ENCODE measurements at regions not wholly inside any gene's neighbourhood (a gene's known extent, or its start where the extent isn't known, plus 50 kb on each side); places are given as distances from the start of the nearest gene placed in this dataset.
A peak's percentile ranks its signal among the peaks of the same experiment; 100 is the strongest.
"Not testable (repeated sequence)": the region's sequence is repeated elsewhere in the genome, so short reads cannot be mapped to it uniquely, and the experiment has no call there.

- no peak overlapping the region for H3K4me3 ChIP-seq (ENCODE audit: low read length in 3 of 3)
- H3K27ac ChIP-seq (ENCODE audit: low read depth, low read length) = no peak overlapping the region
- no peak overlapping the region for H3K9ac ChIP-seq (ENCODE audit: low read depth in 1 of 3, low read length in 3 of 3)
- no peaks in the 10 kb centered on the region for H3K36me3 ChIP-seq (ENCODE audit: control insufficient read depth in 3 of 3, insufficient read depth in 3 of 3, low read length in 3 of 3)
- peaks cover 8 to 11% (median 11%) of the 10 kb centered on the region in 3 donors for H3K4me1 ChIP-seq (ENCODE audit: control insufficient read depth in 3 of 3, insufficient read depth in 3 of 3, low read length in 3 of 3)
- no peaks in the 10 kb centered on the region for H3K9me3 ChIP-seq (ENCODE audit: control insufficient read depth in 3 of 3, low read length in 3 of 3)
- H3K27me3 ChIP-seq (ENCODE audit: control insufficient read depth in 3 of 3, insufficient read depth in 3 of 3, low read length in 3 of 3) = peaks cover 0 to 9% (median 3%) of the 10 kb centered on the region in 3 donors
Measured at GRCh38 chr11:119572481-119573424, 149.8 kb upstream of the THY1 start.

DNA sequence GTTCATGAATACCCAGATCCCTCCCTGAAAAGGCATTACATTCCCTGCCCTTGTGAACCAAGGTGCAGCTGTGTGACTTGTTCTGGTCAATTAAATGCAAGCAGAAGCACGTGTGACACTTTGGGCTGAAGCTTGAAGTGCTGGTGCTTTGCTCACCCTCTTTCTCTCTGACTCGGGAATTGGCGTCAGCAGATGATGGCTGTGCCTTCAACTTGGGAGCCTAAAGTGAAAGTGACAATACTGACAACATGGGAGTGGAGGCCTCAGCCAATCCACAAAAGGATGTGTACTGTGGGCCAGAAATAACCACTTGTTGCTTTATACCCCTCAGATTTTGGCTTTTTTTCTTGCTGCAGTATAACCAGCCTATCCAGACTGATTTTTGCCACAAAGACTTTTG is 148.3 kb upstream of the THY1 start:
- Histone ChIP-seq H3K27ac (ENCODE audit: low read depth, low read length) (no peak overlapping the region), H3K9me3 (ENCODE audit: control insufficient read depth in 3 of 3, low read length in 3 of 3) (no peaks in the 10 kb centered on the region), H3K4me3 (ENCODE audit: low read length in 3 of 3) (no peak overlapping the region), H3K4me1 (ENCODE audit: control insufficient read depth in 3 of 3, insufficient read depth in 3 of 3, low read length in 3 of 3) (peaks cover 10 to 18% (median 15%) of the 10 kb centered on the region in 3 donors), H3K9ac (ENCODE audit: low read depth in 1 of 3, low read length in 3 of 3) (no peak overlapping the region), H3K27me3 (ENCODE audit: control insufficient read depth in 3 of 3, insufficient read depth in 3 of 3, low read length in 3 of 3) (peaks cover 0 to 7% (median 3%) of the 10 kb centered on the region in 3 donors), H3K36me3 (ENCODE audit: control insufficient read depth in 3 of 3, insufficient read depth in 3 of 3, low read length in 3 of 3) (no peaks in the 10 kb centered on the region)

GRCh38 chr11:119567688-119568582 is 145.0 kb upstream of the THY1 start:
- H3K27me3 ChIP-seq (ENCODE audit: control insufficient read depth in 3 of 3, insufficient read depth in 3 of 3, low read length in 3 of 3) = peaks cover 0 to 3% (median 0%) of the 10 kb centered on the region in 3 donors
- peak overlapping the region in 1 of 3 donors; percentile 22 for H3K4me3 ChIP-seq (ENCODE audit: low read length in 3 of 3)
- no peaks in the 10 kb centered on the region for H3K9me3 ChIP-seq (ENCODE audit: control insufficient read depth in 3 of 3, low read length in 3 of 3)
- no peaks in the 10 kb centered on the region for H3K36me3 ChIP-seq (ENCODE audit: control insufficient read depth in 3 of 3, insufficient read depth in 3 of 3, low read length in 3 of 3)
- no peak overlapping the region for H3K27ac ChIP-seq (ENCODE audit: low read depth, low read length)
- no peak overlapping the region for H3K9ac ChIP-seq (ENCODE audit: low read depth in 1 of 3, low read length in 3 of 3)
- H3K4me1 ChIP-seq (ENCODE audit: control insufficient read depth in 3 of 3, insufficient read depth in 3 of 3, low read length in 3 of 3) = peaks cover 10 to 20% (median 15%) of the 10 kb centered on the region in 3 donors

GRCh38 chr11:119566319-119566718 is 143.3 kb upstream of the THY1 start:
- Histone ChIP-seq H3K27me3 (ENCODE audit: control insufficient read depth in 3 of 3, insufficient read depth in 3 of 3, low read length in 3 of 3) (no peaks in the 10 kb centered on the region), H3K4me3 (ENCODE audit: low read length in 3 of 3) (no peak overlapping the region), H3K4me1 (ENCODE audit: control insufficient read depth in 3 of 3, insufficient read depth in 3 of 3, low read length in 3 of 3) (peaks cover 10 to 20% (median 15%) of the 10 kb centered on the region in 3 donors), H3K9ac (ENCODE audit: low read depth in 1 of 3, low read length in 3 of 3) (no peak overlapping the region), H3K27ac (ENCODE audit: low read depth, low read length) (no peak overlapping the region), H3K36me3 (ENCODE audit: control insufficient read depth in 3 of 3, insufficient read depth in 3 of 3, low read length in 3 of 3) (no peaks in the 10 kb centered on the region), H3K9me3 (ENCODE audit: control insufficient read depth in 3 of 3, low read length in 3 of 3) (no peaks in the 10 kb centered on the region)

DNA sequence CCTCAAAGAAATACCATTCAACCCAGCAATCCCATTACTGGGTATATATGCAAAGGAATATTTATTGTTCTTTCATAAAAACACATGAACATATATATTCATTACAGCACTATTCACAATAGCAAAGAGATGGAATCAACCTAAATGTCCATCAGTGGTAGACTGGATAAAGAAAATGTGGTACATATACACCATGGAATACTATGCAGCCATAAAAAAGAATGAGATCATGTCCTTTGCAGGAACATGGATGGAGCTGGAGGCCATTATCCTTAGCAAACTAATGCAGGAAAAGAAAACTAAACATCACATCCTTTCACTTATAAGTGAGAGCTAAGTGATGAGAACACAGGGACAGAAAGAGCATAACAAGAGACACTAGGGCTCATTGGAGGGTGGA is 142.7 kb upstream of the THY1 start:
- H3K4me3 ChIP-seq (ENCODE audit: low read length in 3 of 3); H3K9me3 ChIP-seq (ENCODE audit: control insufficient read depth in 3 of 3, low read length in 3 of 3); H3K36me3 ChIP-seq (ENCODE audit: control insufficient read depth in 3 of 3, insufficient read depth in 3 of 3, low read length in 3 of 3); H3K9ac ChIP-seq (ENCODE audit: low read depth in 1 of 3, low read length in 3 of 3); H3K27me3 ChIP-seq (ENCODE audit: control insufficient read depth in 3 of 3, insufficient read depth in 3 of 3, low read length in 3 of 3); H3K27ac ChIP-seq (ENCODE audit: low read depth, low read length): not testable (repeated sequence)
- peaks cover 10 to 20% (median 15%) of the 10 kb centered on the region in 3 donors for H3K4me1 ChIP-seq (ENCODE audit: control insufficient read depth in 3 of 3, insufficient read depth in 3 of 3, low read length in 3 of 3)

DNA sequence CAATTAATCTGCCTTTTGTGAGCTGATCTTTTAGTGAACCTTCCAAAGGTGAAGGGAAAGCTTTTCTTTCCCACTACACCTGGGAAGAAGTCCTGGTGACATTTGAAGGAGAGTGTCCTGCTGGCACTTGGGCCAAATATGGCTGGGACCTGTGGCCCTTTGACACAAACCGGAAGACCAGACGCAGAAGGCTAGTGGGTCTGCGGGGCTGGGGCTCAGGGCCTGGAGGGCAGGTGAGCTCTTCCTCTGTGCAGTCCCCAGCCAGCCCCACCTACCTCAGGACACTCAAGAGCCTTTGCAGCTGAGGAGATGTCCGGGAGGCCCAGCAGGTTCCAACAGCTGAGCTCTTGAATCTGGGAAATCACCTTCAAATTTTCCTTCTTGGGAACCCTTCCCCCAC is 138.0 kb upstream of the THY1 start:
- H3K9ac ChIP-seq (ENCODE audit: low read depth in 1 of 3, low read length in 3 of 3) = no peak overlapping the region
- no peak overlapping the region for H3K27ac ChIP-seq (ENCODE audit: low read depth, low read length)
- no peak overlapping the region for H3K4me3 ChIP-seq (ENCODE audit: low read length in 3 of 3)
- H3K36me3 ChIP-seq (ENCODE audit: control insufficient read depth in 3 of 3, insufficient read depth in 3 of 3, low read length in 3 of 3) = no peaks in the 10 kb centered on the region
- H3K27me3 ChIP-seq (ENCODE audit: control insufficient read depth in 3 of 3, insufficient read depth in 3 of 3, low read length in 3 of 3) = no peaks in the 10 kb centered on the region
- no peaks in the 10 kb centered on the region for H3K9me3 ChIP-seq (ENCODE audit: control insufficient read depth in 3 of 3, low read length in 3 of 3)
- H3K4me1 ChIP-seq (ENCODE audit: control insufficient read depth in 3 of 3, insufficient read depth in 3 of 3, low read length in 3 of 3) = no peaks in the 10 kb centered on the region

- H3K4me1 ChIP-seq (ENCODE audit: control insufficient read depth in 3 of 3, insufficient read depth in 3 of 3, low read length in 3 of 3) = no peaks in the 10 kb centered on the region
- no peaks in the 10 kb centered on the region for H3K27me3 ChIP-seq (ENCODE audit: control insufficient read depth in 3 of 3, insufficient read depth in 3 of 3, low read length in 3 of 3)
- H3K27ac ChIP-seq (ENCODE audit: low read depth, low read length) = no peak overlapping the region
- no peak overlapping the region for H3K9ac ChIP-seq (ENCODE audit: low read depth in 1 of 3, low read length in 3 of 3)
- no peak overlapping the region for H3K4me3 ChIP-seq (ENCODE audit: low read length in 3 of 3)
- no peaks in the 10 kb centered on the region for H3K36me3 ChIP-seq (ENCODE audit: control insufficient read depth in 3 of 3, insufficient read depth in 3 of 3, low read length in 3 of 3)
- no peaks in the 10 kb centered on the region for H3K9me3 ChIP-seq (ENCODE audit: control insufficient read depth in 3 of 3, low read length in 3 of 3)
Measured at GRCh38 chr11:119560291-119560690, 137.3 kb upstream of the THY1 start.

DNA sequence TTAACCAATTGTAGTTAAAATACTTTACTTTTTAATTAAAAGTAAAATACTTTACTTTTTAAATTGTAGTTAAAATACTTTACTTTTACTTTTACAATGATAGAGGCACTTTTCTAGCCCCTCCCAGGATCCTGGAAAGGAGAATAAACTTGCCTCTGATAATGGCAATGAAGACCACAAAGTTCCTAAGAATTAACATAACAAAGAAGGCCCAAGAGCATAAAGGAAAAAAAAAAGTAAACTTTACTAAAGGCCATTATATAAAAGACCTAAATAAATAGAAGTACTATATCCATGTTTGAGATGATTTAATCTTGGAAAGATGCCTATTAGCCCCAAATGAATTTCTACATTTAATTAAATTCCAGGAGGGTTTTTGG is 129.1 kb upstream of the THY1 start:
- no peak overlapping the region for H3K9ac ChIP-seq (ENCODE audit: low read depth in 1 of 3, low read length in 3 of 3)
- no peak overlapping the region for H3K27ac ChIP-seq (ENCODE audit: low read depth, low read length)
- no peaks in the 10 kb centered on the region for H3K4me1 ChIP-seq (ENCODE audit: control insufficient read depth in 3 of 3, insufficient read depth in 3 of 3, low read length in 3 of 3)
- H3K4me3 ChIP-seq (ENCODE audit: low read length in 3 of 3) = no peak overlapping the region
- H3K27me3 ChIP-seq (ENCODE audit: control insufficient read depth in 3 of 3, insufficient read depth in 3 of 3, low read length in 3 of 3) = no peaks in the 10 kb centered on the region
- no peaks in the 10 kb centered on the region for H3K9me3 ChIP-seq (ENCODE audit: control insufficient read depth in 3 of 3, low read length in 3 of 3)
- no peaks in the 10 kb centered on the region for H3K36me3 ChIP-seq (ENCODE audit: control insufficient read depth in 3 of 3, insufficient read depth in 3 of 3, low read length in 3 of 3)

DNA sequence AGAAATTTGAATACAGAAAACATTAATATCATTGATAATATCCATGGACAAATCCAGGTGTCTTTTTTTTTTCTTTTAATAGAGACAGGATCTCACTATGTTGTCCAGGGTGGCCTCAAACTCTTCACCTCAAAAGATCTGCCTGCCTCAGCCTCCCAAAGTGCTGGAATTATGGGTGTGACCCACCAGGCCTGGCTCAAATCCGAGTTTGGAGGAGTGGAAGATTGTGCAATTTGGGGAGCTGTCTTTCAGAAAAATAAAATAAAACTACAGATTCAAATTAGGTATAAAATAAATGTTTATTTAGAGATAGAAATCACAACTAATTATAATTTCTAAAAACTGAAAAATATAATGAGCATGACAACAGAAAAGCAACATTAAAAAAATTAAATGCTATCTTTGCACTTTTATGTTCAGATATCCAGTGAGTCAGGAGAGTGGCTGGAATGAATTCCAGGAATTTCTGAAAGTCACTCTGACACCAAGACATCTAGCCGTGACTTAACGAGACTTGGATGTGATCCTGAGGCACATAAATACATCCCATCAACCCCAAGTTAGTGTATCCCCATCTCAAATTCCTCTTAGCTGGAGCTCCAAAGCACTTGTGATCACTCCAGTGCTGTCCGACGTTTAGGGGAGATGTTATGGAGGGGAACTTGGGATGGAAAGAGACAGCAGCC is 128.6 kb upstream of the THY1 start:
- Histone ChIP-seq H3K9ac (ENCODE audit: low read depth in 1 of 3, low read length in 3 of 3) (no peak overlapping the region), H3K4me1 (ENCODE audit: control insufficient read depth in 3 of 3, insufficient read depth in 3 of 3, low read length in 3 of 3) (no peaks in the 10 kb centered on the region), H3K9me3 (ENCODE audit: control insufficient read depth in 3 of 3, low read length in 3 of 3) (no peaks in the 10 kb centered on the region), H3K27ac (ENCODE audit: low read depth, low read length) (no peak overlapping the region), H3K36me3 (ENCODE audit: control insufficient read depth in 3 of 3, insufficient read depth in 3 of 3, low read length in 3 of 3) (no peaks in the 10 kb centered on the region), H3K4me3 (ENCODE audit: low read length in 3 of 3) (no peak overlapping the region), H3K27me3 (ENCODE audit: control insufficient read depth in 3 of 3, insufficient read depth in 3 of 3, low read length in 3 of 3) (no peaks in the 10 kb centered on the region)
